Right cardiac atrium (tissue), 5 donors: ENCODE measurements at regions not wholly inside any gene's neighbourhood (a gene's known extent, or its start where the extent isn't known, plus 50 kb on each side); places are given as distances from the start of the nearest gene placed in this dataset.

Experiments used
- ATAC-seq, 2 donors: fragments of 200-7000 bp; cut with Tn5 transposase; one replicate each; pipeline versions ENCODE4 v1.8.0 to v1.9.1; 2020; ENCODE audit warnings: moderate library complexity in 2 of 2, mild to moderate bottlenecking in 1 of 2
- DNase-seq, 3 donors: peaks; one replicate each; pipeline ENCODE4 v3.0.0-alpha.2; 2020
- H3K27ac ChIP-seq: one replicate; pipeline ENCODE4 v1.5.1; 2013; ENCODE audit warnings: mild to moderate bottlenecking, low read length, control low read depth, moderate library complexity
- H3K27me3 ChIP-seq: one replicate; pipeline ENCODE4 v1.6.1; 2013; ENCODE audit not compliant: control insufficient read depth, insufficient read depth
- H3K4me1 ChIP-seq: one replicate; pipeline ENCODE4 v1.6.1; 2013; ENCODE audit warnings: low read length; ENCODE audit not compliant: control insufficient read depth, insufficient read depth
- H3K4me3 ChIP-seq: one replicate; pipeline ENCODE4 v1.5.1; 2013; ENCODE audit warnings: low read length, control low read depth
- H3K9me3 ChIP-seq: one replicate; pipeline ENCODE4 v1.6.1; 2013; ENCODE audit warnings: low read length; ENCODE audit not compliant: control insufficient read depth
- WGBS: extraction: QIAGEN DNeasy Blood & Tissue Kit; methylation state at CpG from one replicate; pipeline ENCODE4 v1.1.7; 2013; 5-methylcytosine and 5-hydroxymethylcytosine counted together
- intact Hi-C, 4 donors: fragments of 100-400 bp; cut with DNase I; formaldehyde crosslinking; loops; one replicate each; pipeline versions ENCODE4 v1.11.0 to v1.14.0; 2022 to 2023
- donor health status: healthy with polysubstance abuse.
- donor health status: DM: no; HTN: yes; CAD: no.
- donor health status: DM: no; HTN: no; CAD: no.
- donor health status: DM: no; HTN: yes; CAD: no; lungs with severe emphysema.
- donor health status: DM: yes; HTN: yes; CAD: no.

DNA sequence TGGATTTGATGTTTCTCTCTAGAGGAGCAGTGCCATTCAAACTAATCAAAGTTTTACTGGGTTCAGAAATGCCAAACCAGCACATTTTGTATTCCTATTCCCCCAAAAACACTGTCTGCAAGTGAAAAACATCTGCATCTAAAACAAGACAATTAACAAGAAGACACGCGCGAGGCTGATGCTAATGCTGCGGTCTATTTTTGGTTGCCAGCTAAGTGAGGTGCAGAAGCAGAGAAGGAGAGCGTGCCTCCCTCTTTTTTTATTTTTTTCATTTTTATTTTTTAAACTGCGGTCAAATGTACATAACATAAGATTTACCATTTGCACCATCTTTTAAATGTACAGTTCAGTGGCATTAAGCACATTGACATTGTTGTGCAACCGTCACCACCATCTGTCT, 641.1 kb downstream of the DHX35 start:
- Histone ChIP-seq H3K4me3 (no peak overlapping the region), H3K4me1 (no peaks in the 10 kb centered on the region), H3K27ac (no peak overlapping the region), H3K27me3 (no peaks in the 10 kb centered on the region), H3K9me3 (no peaks in the 10 kb centered on the region)
- 87% methylated on average over 7 of the region's 7 CpGs for WGBS
- no peak for ATAC-seq
- intact Hi-C loops: no loop called here
- no peak for DNase-seq

DNA sequence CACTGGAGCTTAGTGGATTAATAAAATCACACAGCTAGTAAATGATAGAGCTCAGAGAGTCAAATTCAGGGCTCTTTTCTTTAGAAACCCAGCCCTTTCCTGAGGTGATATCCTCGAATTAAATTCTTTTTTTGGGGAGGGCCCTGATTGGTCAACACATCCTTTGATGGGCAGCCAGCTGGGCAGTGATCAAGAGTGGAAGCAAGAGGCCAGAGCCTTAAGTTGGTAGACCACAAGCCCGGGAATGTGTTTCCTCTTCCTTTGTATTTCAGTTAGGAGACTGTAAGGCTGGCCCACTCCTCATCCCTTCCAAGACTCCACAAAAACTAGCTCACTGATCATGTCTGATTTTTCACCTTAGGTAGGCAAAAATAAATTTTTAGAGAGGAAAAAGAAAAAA, 640.5 kb downstream of the DHX35 start:
- no peaks in the 10 kb centered on the region for H3K9me3 ChIP-seq
- no peak overlapping the region for H3K4me3 ChIP-seq
- no peaks in the 10 kb centered on the region for H3K27me3 ChIP-seq
- no peaks in the 10 kb centered on the region for H3K4me1 ChIP-seq
- WGBS: 28% methylated on average over 2 of the region's 2 CpGs
- intact Hi-C loops: no loop called here
- peak in 1 of 3 donors; percentile 22 for DNase-seq
- no peak overlapping the region for H3K27ac ChIP-seq
- ATAC-seq: peak; percentile 41 to 86

DNA sequence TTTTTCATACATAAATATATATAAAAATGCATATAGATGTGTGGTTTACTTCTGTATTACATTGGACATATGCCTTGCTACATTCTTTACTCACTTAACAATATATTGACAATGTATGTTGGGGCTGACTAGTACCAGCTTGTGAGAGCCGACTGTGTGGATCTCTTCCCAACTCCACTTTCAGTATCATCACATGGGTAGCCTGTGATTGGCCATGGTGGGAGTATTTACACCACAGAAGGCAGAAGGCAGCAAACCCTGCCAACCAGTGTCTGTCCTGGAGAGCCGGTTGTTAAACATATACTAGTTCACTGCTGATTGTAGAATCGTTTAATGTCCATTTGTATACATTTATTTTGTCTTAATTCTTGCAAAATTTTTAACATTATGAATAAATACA, 638.7 kb downstream of the DHX35 start:
- DNase-seq (no peak), ATAC-seq (no peak)
- no peaks in the 10 kb centered on the region for H3K27me3 ChIP-seq
- WGBS: 77% methylated on average over 3 of the region's 3 CpGs
- no peak overlapping the region for H3K27ac ChIP-seq
- H3K4me3 ChIP-seq: no peak overlapping the region
- no peaks in the 10 kb centered on the region for H3K9me3 ChIP-seq
- H3K4me1 ChIP-seq: no peaks in the 10 kb centered on the region
- intact Hi-C loops: no loop called here

DNA sequence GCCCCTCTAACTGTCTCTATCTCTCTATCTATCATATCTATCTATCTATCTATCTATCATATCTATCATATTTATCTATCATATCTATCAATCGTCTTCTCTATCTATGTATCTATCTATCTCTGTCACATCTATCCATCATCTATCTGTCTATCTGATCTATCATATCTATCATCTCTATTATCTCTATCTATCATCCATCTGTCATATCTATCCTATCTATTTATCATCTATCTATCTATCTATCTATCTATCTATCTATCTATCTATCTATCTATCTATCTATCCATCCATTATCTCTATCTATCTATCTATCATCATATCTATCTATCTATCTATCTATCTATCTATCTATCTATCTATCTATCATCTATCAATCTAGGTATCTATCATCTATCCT, 638.0 kb downstream of the DHX35 start:
- ATAC-seq (no peak), DNase-seq (no peak)
- no peaks in the 10 kb centered on the region for H3K4me1 ChIP-seq
- H3K27ac ChIP-seq: no peak overlapping the region
- H3K9me3 ChIP-seq: no peaks in the 10 kb centered on the region
- H3K27me3 ChIP-seq: no peaks in the 10 kb centered on the region
- WGBS: 59% methylated on average over 1 of the region's 1 CpG
- intact Hi-C loops: no loop called here
- H3K4me3 ChIP-seq: no peak overlapping the region

DNA sequence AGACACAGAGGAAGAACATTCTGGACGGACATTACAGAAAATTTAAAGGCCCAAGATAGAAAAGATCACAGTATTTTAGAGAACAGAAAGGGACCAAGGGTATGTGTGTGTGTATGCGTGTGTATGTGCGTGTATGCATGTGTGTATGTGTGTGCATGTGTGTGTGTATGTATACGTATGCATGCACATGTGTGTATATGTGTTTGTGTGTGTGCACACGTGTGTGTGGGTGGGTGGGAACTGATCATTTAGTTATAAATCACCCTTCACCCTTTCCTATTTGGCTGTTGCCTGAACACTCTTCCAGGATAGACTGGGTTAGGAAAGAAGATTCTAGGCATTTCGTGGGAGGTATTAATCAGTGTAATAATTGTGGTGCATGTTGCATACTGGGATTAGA, 634.4 kb downstream of the DHX35 start:
- 87% methylated on average over 6 of the region's 6 CpGs for WGBS
- Histone ChIP-seq H3K9me3 (no peaks in the 10 kb centered on the region), H3K4me3 (no peak overlapping the region), H3K27ac (no peak overlapping the region), H3K4me1 (no peaks in the 10 kb centered on the region), H3K27me3 (no peaks in the 10 kb centered on the region)
- intact Hi-C loops: no loop called here
- ATAC-seq (no peak), DNase-seq (no peak)

DNA sequence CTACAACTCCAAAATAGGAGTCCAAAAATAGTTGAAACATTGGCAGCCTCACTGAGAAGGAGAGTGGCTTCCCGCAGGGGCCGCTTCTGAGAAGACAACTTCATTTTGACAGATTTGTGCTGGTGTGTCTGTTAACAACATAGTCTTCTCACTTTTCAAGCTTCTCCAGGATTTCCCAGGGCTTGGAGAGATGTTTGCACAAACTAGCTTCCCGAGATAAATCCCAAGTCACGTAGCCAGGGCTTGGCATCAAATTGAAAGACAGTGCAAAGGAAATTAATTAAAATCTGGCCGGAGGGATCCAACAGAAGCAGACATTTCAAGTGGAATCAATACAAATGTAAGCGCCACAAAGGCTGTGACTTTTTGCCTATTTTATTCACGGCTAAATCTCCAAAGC, 630.2 kb downstream of the DHX35 start:
- Histone ChIP-seq H3K4me3 (no peak overlapping the region), H3K4me1 (no peaks in the 10 kb centered on the region), H3K9me3 (no peaks in the 10 kb centered on the region), H3K27me3 (no peaks in the 10 kb centered on the region), H3K27ac (no peak overlapping the region)
- WGBS: 41% methylated on average over 7 of the region's 7 CpGs
- DNase-seq: no peak
- intact Hi-C loops: no loop called here
- no peak for ATAC-seq

DNA sequence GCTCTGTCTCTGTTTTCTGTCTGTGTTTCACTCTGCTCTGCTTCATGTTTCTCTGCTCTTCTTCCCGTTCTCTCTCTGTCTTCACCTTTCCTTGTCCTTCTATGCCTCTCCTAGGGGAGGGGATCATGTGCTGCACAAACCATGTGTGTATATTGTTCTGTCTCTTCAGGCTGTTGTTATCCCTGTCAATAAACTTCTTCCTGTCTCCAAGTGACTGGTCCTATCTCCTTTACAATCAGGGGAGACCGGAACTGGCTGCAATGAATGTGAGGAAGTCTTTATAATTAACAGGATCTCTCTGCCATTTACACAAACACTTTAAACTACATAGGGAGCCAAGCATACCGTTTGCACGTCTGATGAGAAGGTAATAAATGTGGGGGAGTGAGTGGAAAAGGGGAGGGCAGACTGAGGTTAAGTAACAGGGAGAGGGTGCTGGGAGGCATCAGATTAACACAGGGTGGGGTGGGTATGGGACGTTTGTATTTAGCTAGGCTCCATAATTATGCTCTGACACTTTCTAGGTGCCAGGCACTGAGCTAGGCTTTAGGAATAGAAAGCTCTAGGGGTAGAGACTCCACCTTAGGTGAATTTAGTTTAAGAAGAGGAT, 626.1 kb downstream of the DHX35 start:
- DNase-seq (no peak), ATAC-seq (peak in 1 of 2 donors; percentile 66)
- H3K4me1 ChIP-seq: no peaks in the 10 kb centered on the region
- no peak overlapping the region for H3K27ac ChIP-seq
- no peaks in the 10 kb centered on the region for H3K27me3 ChIP-seq
- no peak overlapping the region for H3K4me3 ChIP-seq
- 16% methylated on average over 5 of the region's 5 CpGs for whole genome bisulfite sequencing
- intact Hi-C loops: no loop called here
- no peaks in the 10 kb centered on the region for H3K9me3 ChIP-seq

DNA sequence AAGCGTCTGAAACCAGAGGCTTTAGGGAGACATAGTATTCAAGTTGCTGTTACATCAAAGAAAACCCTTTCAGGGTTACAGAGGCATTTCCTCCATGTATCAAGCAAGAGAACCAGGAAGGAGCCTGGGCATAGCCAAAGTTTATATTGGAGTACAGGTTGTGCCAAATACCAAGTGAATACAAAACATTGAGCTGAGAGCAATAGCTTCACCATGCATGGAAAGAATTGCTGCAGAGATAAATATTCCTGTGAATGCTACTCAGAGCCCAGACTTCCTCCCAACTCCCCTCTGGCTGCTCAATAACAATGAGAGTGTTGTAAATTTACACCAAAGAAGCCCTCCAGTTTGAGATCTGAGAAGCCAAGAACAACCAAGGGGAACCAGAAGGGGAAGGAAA, 618.9 kb downstream of the DHX35 start:
- no peak overlapping the region for H3K4me3 ChIP-seq
- DNase-seq (no peak), ATAC-seq (peak; percentile 61 to 87)
- intact Hi-C loops: no loop called here
- H3K9me3 ChIP-seq: no peaks in the 10 kb centered on the region
- no peaks in the 10 kb centered on the region for H3K4me1 ChIP-seq
- no peak overlapping the region for H3K27ac ChIP-seq
- no peaks in the 10 kb centered on the region for H3K27me3 ChIP-seq
- WGBS: 53% methylated on average over 1 of the region's 1 CpG

DNA sequence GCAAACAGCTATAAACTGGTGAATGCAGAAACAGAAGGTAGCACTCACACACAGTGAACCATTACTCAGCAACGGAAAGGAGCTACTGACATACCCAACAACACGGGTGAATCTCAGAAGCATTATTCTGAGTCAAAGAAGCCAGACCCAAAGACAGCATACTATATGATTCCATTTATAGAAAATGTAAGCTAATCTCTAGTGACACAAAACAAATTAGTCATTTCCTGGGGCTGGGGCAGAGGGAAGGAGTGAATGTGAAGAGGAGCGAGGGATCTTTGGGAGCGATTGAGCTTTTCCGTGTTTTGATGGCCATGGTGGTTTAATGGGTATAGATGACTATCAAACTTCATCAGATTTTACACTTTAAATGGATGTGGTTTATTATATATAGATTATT, 614.6 kb downstream of the DHX35 start:
- no peak for ATAC-seq
- DNase-seq: no peak
- no peak overlapping the region for H3K4me3 ChIP-seq
- no peaks in the 10 kb centered on the region for H3K27me3 ChIP-seq
- H3K9me3 ChIP-seq: peaks cover 2% of the 10 kb centered on the region
- 77% methylated on average over 5 of the region's 5 CpGs for WGBS
- no peak overlapping the region for H3K27ac ChIP-seq
- no peaks in the 10 kb centered on the region for H3K4me1 ChIP-seq
- intact Hi-C loops: no loop called here

DNA sequence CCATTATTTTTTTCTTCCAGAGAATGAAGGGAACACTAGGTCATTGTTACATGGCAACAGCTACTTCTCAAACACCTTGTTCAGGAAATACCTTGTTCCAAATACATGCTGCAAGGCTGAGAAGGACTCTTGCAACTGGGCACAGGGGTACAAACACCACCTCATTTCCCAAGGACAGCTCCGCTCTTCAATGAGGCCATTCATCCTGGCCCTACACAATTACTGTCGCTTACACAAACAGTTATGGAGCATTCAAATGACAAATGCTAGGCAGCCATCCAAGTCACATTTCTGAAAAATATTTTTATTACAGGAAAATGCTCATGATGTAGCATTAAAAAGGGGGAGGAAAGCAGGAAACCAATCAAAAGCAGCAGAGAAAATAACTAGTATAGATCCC, 611.9 kb downstream of the DHX35 start:
- H3K4me3 ChIP-seq: no peak overlapping the region
- ATAC-seq: no peak
- H3K9me3 ChIP-seq: peaks cover 2% of the 10 kb centered on the region
- WGBS: 59% methylated on average over 2 of the region's 2 CpGs
- intact Hi-C loops: no loop called here
- no peaks in the 10 kb centered on the region for H3K27me3 ChIP-seq
- no peaks in the 10 kb centered on the region for H3K4me1 ChIP-seq
- DNase-seq: no peak
- H3K27ac ChIP-seq: no peak overlapping the region

DNA sequence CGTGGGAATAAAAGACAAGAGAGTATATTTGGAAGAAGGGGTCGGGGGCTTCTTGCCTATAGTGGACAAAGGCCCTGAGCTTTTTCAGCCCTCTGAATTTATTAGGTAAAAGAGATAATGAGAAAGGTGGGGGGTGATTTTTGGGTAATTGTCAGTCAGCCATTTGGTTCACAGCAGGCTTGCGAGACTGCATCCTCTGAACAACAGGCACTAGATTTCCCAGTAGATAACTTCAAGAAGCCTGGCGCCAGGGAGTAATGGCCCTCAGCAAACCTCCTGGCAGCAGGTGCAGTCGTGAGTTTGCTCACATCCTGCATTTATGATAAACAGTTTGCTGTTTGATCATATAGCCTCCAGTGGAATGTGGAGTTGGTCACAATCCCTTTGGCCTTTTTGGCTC, 609.0 kb downstream of the DHX35 start:
- WGBS: 73% methylated on average over 5 of the region's 5 CpGs
- Histone ChIP-seq H3K27me3 (no peaks in the 10 kb centered on the region), H3K9me3 (peaks cover 2% of the 10 kb centered on the region), H3K27ac (no peak overlapping the region), H3K4me3 (no peak overlapping the region), H3K4me1 (no peaks in the 10 kb centered on the region)
- intact Hi-C loops: no loop called here
- DNase-seq: no peak
- no peak for ATAC-seq

DNA sequence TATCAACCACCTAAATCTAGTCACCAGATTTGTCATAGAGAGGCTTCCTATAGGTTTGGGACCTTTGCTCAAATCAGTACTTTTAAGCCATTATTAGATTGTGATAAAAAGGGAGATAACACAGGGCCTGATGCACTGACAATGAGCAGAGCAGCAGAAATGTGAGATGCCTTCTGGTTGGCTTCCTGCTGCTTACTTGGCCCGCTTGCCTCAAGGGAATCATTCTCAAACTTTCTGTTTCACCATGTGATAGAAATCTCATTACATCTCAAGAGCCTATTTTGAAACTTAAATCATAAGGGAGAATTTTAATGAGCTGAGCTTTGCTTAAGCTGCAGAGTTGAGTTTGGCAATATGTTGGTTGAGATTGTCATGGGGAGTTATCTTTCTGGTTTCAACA, 606.0 kb downstream of the DHX35 start:
- no peaks in the 10 kb centered on the region for H3K9me3 ChIP-seq
- ATAC-seq: no peak
- no peak overlapping the region for H3K4me3 ChIP-seq
- WGBS: 63% methylated on average over 1 of the region's 1 CpG
- H3K27ac ChIP-seq: no peak overlapping the region
- DNase-seq: no peak
- H3K27me3 ChIP-seq: no peaks in the 10 kb centered on the region
- intact Hi-C loops: no loop called here
- H3K4me1 ChIP-seq: no peaks in the 10 kb centered on the region
